A549 (cell line): ENCODE measurements at regions not wholly inside any gene's neighbourhood (a gene's known extent, or its start where the extent isn't known, plus 50 kb on each side); places are given as distances from the start of the nearest gene placed in this dataset.

Experiments used
- CEBPB ChIP-seq, 2 experiments: fragments of >200 bp in 1 of 2; sonication (Bioruptor Twin) in 1 of 2; formaldehyde crosslinking in 1 of 2; IDR thresholded peaks; 2 replicates each; pipeline ENCODE4 v1.6.1; 2012 to 2016
- EHMT2 ChIP-seq: fragments of 200-600 bp; sonication (generic); IDR thresholded peaks from 2 replicates; pipeline ENCODE4 v1.6.1; 2016; ENCODE audit warnings: antibody characterized with exemption, low read depth, mild to moderate bottlenecking, moderate library complexity
- EP300 ChIP-seq, 2 experiments: fragments of >200 bp; sonication (Bioruptor Twin); formaldehyde crosslinking; IDR thresholded peaks; 2 replicates in 1 of 2; 3 replicates in 1 of 2; pipeline ENCODE4 v1.6.1; 2016 to 2017
- ESRRA ChIP-seq: fragments of 150-350 bp; IDR thresholded peaks from 2 replicates; pipeline ENCODE4 v1.6.1; 2014; ENCODE audit warnings: mild to moderate bottlenecking, low read length, borderline replicate concordance
- HDAC2 ChIP-seq: fragments of 200-600 bp; sonication (generic); IDR thresholded peaks from 2 replicates; pipeline ENCODE4 v1.6.1; 2016
- MAX ChIP-seq: IDR thresholded peaks from 2 replicates; pipeline ENCODE4 v1.6.1; 2012
- POLR2A ChIP-seq: IDR thresholded peaks from 2 replicates; pipeline ENCODE4 v1.6.1; 2012; ENCODE audit warnings: mild to moderate bottlenecking, low read length
- POLR2AphosphoS2 ChIP-seq: conservative IDR thresholded peaks from 2 replicates; pipeline ENCODE4 v1.6.1; 2012; ENCODE audit warnings: low read length, improper control_type of control experiment, inconsistent platforms
- SREBF2 ChIP-seq: fragments of 450-650 bp; IDR thresholded peaks from 2 replicates; pipeline ENCODE4 v1.6.1; 2014; ENCODE audit warnings: mild to moderate bottlenecking, moderate library complexity
- TF ChIP-seq, protein P1 (sequence below): fragments of >200 bp; sonication (Bioruptor Twin); formaldehyde crosslinking; IDR thresholded peaks from 3 replicates; pipeline ENCODE4 v1.5.1; 2016
- TF ChIP-seq, protein P2 (sequence below): fragments of 450-650 bp; IDR thresholded peaks from 2 replicates; pipeline ENCODE4 v1.6.1; 2014; ENCODE audit warnings: antibody characterized with exemption
- TF ChIP-seq, protein P3 (sequence below): fragments of 200-600 bp; sonication (generic); IDR thresholded peaks from 2 replicates; pipeline ENCODE4 v1.6.1; 2016; ENCODE audit warnings: antibody characterized with exemption, mild to moderate bottlenecking, moderate library complexity

DNA sequence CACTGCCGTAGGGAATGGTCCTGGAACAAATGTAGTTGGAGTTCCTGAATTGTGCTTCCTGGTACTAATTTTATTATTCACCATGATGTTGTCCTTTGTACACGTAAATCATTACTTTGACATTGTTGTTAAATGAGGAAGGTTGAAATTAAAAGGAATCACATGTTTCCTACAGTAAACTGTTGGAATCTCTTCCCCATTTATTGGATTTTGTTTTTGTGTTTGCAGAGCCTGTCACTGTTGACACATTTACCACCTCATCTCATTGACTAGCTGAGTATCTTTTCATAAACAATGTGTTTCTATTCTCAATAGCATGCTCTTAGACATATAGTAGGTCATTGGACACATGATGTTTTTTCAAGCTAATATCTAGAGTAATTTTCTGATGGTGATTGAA, 1012.5 kb downstream of the NR2F1-AS1 start:
- TF ChIP-seq POLR2A (no peak), EHMT2 (no peak), HDAC2 (no peak), MAX (no peak), POLR2AphosphoS2 (no peak), EP300 (IDR thresholded peaks at IDR 0.05) (no peak), CEBPB (IDR thresholded peaks at IDR 0.05) (no peak), SREBF2 (no peak), ESRRA (no peak)
- TF ChIP-seq, protein P1, sequence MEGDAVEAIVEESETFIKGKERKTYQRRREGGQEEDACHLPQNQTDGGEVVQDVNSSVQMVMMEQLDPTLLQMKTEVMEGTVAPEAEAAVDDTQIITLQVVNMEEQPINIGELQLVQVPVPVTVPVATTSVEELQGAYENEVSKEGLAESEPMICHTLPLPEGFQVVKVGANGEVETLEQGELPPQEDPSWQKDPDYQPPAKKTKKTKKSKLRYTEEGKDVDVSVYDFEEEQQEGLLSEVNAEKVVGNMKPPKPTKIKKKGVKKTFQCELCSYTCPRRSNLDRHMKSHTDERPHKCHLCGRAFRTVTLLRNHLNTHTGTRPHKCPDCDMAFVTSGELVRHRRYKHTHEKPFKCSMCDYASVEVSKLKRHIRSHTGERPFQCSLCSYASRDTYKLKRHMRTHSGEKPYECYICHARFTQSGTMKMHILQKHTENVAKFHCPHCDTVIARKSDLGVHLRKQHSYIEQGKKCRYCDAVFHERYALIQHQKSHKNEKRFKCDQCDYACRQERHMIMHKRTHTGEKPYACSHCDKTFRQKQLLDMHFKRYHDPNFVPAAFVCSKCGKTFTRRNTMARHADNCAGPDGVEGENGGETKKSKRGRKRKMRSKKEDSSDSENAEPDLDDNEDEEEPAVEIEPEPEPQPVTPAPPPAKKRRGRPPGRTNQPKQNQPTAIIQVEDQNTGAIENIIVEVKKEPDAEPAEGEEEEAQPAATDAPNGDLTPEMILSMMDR: no peak
- TF ChIP-seq, protein P2, sequence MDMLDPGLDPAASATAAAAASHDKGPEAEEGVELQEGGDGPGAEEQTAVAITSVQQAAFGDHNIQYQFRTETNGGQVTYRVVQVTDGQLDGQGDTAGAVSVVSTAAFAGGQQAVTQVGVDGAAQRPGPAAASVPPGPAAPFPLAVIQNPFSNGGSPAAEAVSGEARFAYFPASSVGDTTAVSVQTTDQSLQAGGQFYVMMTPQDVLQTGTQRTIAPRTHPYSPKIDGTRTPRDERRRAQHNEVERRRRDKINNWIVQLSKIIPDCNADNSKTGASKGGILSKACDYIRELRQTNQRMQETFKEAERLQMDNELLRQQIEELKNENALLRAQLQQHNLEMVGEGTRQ: no peak
- TF ChIP-seq, protein P3, sequence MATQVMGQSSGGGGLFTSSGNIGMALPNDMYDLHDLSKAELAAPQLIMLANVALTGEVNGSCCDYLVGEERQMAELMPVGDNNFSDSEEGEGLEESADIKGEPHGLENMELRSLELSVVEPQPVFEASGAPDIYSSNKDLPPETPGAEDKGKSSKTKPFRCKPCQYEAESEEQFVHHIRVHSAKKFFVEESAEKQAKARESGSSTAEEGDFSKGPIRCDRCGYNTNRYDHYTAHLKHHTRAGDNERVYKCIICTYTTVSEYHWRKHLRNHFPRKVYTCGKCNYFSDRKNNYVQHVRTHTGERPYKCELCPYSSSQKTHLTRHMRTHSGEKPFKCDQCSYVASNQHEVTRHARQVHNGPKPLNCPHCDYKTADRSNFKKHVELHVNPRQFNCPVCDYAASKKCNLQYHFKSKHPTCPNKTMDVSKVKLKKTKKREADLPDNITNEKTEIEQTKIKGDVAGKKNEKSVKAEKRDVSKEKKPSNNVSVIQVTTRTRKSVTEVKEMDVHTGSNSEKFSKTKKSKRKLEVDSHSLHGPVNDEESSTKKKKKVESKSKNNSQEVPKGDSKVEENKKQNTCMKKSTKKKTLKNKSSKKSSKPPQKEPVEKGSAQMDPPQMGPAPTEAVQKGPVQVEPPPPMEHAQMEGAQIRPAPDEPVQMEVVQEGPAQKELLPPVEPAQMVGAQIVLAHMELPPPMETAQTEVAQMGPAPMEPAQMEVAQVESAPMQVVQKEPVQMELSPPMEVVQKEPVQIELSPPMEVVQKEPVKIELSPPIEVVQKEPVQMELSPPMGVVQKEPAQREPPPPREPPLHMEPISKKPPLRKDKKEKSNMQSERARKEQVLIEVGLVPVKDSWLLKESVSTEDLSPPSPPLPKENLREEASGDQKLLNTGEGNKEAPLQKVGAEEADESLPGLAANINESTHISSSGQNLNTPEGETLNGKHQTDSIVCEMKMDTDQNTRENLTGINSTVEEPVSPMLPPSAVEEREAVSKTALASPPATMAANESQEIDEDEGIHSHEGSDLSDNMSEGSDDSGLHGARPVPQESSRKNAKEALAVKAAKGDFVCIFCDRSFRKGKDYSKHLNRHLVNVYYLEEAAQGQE: no peak
